NCI-H146 treated with DMSO at 0.1 percent for 48 hours (cell line): ENCODE measurements at regions not wholly inside any gene's neighbourhood (a gene's known extent, or its start where the extent isn't known, plus 50 kb on each side); places are given as distances from the start of the nearest gene placed in this dataset.
"Not testable (repeated sequence)": the region's sequence is repeated elsewhere in the genome, so short reads cannot be mapped to it uniquely, and the experiment has no call there.

Experiments
- DNase-seq: peaks from one replicate; lab custom pipeline; 2025; ENCODE audit not compliant: unreplicated experiment; lab: John Stamatoyannopoulos, UW

DNA sequence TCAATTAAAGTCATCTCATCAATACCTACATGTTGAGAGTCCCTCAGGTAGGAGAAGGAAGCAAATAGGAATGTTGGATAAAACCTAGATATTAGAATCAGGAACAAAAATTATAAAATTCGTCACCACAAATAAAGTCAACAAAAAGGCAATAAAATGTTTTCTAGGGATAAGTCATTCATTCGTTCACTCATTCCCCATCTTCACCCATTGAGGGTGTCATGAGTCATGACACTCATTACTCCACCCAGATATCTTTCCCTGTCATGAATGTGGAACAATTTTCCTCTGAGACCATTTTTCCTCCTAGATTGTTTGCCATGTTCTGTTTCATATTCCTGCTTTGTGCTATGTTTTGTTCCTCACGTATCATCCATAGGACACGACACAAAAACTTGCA lies 50.9 kb upstream of the OLIG3 start:
- no peak for DNase-seq

DNA sequence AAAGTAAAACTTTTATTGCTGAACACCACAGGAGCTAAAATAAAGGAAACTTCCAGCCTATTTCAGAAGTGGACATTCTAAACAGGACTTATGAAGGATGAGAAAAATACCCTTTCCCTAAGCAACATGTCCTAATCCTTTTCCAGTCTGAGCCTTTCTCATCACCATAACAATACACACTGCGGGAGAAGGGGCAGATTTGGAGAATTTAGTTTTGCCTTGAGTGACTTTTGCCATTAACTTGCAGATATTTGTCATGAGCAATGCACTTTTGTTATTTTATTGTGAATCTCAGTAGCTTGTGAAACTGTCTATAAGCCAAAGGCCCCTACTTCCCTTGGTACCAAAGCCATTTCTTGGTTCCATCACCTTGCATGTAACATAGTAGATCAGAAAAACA lies 53.0 kb upstream of the OLIG3 start:
- no peak for DNase-seq

DNA sequence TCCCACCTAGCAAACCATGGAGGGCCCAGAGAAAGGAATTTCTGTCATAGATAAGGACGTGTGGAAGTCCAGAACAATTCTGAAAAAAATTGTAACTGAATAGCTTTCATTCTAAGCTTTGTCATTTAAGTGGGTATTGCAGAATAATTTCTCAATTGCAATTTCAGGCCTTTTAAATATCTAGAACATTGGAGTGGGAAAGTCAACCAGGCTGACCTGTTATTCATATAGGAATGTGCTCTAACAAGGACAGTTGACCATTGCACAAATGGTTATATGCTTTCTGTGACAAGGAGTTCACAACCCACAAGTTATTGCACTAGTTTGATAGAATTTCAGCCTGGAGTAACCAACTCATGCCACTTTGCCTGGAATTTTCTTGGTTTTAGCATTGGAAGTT lies 53.4 kb upstream of the OLIG3 start:
- no peak for DNase-seq

DNA sequence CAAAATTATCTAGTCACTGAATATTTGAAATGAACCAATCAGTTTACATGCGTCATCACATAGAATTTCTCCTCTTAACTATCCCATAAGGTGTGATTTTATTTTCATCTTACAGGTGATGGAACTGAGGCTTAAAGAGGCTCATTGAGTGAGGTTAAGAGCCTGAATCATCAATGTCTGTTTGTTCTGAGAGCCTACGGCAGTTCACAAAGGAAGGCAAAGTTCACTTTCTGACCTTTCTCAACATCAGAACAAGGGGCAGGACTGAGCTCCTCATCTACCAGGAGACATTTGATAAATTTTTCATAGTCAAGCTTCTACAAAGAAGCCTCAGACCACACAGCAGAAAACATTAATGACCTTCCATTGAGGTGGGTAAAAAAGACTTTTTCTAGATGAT lies 54.9 kb upstream of the OLIG3 start:
- no peak for DNase-seq

DNA sequence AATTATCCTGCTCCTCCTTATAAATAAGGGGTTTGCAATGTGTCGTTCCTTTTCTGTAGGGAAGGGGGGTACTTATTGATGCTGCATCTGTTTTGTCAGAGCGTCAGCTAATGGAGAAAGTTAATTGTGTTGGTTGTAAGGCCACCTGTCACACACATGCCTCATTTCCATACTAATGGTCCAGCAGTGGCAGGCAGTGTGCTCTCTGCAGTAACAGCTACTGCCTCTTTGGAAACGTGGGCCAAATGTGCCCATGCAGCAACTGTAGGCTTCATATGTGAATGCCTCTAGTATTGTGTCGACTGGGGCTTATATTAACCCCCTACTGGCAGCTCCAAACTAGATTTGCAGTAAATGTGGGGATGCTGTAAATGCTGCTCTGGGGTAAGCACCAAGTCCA lies 56.3 kb upstream of the OLIG3 start:
- no peak for DNase-seq

DNA sequence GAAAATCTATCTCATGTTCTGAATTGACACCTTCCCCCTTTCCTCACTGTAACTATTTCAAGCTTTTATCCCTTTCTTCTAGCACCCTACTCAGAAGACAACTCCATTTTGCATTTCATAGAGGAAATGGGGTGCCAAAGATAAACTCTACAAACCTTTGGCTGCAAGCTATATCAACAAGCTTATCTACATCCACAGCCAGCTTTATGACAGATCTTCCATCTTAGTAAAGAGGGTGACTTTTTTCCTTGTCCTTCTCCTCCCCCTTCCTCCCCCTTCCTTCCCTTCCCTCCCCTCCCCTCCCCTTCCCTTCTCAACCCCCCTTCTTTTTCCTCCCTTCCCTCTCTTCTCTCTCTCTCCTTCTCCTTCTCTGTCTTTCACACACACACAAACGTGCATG lies 58.0 kb upstream of the OLIG3 start:
- no peak for DNase-seq

DNA sequence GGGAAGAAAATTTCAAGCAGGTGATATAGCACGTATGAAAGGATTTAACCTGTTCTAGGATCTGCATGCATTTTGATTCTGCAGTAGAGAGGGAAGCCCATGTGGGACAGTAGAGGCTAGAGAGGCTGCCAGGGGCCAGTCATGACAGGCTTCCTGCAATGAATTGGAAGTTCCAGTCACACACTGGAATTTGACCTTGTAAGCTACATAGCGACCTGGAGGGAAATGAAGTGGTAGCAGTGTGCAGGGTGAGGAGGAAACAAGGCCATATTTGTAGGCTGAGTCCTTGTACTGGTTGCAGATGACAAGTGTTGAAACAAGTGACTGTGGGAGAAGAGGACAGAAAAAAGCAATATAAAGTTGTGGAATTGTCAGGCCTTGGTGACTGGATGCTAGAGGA lies 58.6 kb upstream of the OLIG3 start:
- no peak for DNase-seq

DNA sequence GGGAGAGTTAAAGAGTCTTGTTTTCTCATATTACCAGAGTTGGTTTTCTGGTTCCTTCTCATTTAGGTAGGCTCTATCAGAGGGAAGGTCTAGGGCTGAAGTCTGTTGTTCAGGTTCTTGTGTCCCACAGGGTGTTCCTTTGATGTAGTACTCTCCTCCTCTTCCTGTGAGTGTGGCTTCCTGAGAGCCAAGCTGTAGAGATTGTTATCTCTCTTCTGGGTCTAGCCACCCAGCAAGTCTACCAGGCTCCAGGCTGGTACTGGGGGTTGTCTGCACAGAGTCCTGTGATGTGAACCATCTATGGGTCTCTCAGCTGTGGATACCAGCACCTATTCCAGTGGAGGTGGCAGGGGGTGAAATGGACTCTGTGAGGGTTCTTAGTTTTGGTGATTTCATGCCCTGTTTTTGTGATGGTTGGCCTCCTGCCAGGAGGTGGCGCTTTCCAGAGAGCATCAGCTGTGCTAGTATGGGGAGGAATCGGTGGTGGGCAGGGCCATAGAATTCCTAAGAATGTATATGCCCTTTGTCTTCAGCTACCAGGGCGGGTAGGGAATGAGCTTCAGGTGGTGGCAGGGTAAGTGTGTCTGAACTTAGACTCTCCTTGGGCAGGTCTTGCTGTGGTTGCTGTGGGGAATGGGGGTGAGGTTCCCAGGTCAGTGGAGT lies 65.5 kb upstream of the OLIG3 start:
- DNase-seq: not testable (repeated sequence)

DNA sequence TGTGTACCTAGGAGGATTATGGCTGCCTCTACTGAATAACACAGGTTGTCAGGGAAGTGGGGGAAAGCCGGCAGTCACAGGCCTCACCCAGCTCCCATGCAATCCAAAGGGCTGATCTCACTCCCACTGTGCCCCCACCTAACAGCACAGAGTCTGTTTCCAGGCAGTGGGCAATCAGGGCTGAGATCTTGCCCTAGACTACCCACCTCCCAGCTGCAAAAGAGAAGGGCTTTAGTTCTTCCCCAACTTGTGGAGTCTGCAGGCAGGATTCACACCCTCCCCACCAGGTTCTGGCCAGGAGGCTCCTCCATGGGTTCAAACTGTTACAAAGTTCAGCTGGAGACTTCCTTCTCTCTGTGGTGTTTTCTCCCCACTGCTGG lies 66.0 kb upstream of the OLIG3 start:
- DNase-seq: no peak

DNA sequence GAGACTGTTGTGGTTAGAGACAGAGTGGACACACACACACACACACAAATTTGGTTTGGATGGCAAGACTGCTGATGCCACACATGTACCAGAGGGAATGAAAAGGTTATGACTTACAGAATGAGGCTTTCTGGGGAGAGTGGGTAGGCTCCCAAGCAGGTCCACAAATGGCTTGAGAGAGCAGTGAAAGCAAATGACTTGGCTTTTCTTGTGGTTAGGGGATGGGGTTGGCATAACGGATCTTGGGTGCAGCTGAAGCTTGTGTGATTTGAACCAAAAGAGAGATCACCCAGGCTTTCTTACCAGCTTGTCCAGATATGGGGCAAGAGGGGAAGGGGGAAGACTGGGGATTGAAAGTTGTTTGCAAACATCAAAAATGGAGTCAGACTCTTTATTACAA lies 73.9 kb upstream of the OLIG3 start:
- no peak for DNase-seq

DNA sequence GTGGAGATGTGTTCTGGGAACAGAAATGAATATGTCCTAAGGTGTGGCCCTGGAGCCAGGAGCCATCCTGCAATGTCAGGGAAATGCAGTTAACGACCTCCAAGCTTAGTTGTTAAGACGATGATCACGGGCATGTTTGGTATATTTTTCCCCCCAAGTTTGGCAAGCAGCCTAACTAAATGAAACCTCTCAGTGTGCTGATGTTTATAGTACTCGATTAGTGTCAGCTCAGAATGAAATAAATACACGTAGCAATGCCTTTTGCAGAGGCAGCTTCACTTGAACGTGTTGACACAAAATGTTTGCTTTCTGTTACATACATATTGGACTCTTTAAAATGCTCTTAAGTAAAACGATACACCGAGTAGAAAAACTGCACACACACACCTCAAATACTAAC lies 76.2 kb upstream of the OLIG3 start:
- DNase-seq: no peak

DNA sequence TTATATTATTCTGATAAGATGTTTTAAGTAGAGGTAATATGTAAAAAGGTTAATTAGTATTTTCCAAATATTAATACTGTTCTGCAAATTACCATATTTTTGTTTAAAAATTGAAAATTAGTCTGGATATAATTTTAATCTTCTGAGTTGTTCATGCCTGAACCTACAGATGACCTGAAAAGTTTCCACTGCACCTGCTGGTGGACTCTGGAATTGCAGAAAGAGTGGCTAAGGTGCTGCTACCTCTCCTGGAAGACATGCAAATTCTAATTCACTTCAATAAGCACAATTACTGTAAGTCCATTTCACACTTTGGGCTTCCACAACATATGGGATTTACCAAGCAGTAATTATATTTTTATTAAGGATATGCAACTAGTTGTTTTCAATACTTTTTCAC lies 77.7 kb upstream of the OLIG3 start:
- no peak for DNase-seq

DNA sequence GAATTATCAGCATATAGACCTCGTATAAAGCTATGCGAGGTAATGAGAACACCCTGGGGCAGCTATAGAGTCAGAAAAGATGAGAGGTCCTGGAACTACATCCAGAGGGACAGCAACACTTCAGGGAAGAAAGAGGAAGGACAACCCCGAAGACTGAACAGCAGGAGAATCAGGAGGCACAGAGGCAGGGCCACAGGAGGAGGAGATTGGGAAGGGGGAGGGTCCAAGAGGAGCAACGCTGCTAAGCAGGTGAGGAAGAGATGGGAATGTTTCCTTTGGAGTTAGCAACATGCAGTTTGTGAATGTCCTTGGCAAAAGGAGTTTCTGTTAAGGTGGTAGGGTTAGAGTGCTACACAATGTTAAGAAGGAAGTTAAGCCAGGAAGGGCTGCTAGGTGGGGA lies 79.5 kb upstream of the OLIG3 start:
- no peak for DNase-seq

DNA sequence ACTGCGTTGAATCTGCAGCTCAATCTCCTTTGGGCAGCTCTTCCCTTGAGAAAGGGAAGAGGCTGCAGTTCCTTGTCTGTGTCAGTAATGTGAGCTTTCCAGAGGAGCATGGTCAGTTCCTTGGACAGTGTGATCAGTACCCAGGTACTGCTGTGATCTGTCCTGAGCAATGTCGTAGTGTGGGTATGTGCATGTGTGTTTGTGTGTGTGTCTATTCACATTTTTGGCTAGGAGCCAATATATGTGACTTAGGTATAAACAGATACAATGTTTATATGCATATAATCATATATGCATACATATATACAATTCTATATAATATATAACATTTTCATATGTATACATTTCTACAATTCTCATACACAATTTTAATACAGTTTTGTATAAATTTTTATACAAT lies 85.4 kb upstream of the OLIG3 start:
- no peak for DNase-seq

DNA sequence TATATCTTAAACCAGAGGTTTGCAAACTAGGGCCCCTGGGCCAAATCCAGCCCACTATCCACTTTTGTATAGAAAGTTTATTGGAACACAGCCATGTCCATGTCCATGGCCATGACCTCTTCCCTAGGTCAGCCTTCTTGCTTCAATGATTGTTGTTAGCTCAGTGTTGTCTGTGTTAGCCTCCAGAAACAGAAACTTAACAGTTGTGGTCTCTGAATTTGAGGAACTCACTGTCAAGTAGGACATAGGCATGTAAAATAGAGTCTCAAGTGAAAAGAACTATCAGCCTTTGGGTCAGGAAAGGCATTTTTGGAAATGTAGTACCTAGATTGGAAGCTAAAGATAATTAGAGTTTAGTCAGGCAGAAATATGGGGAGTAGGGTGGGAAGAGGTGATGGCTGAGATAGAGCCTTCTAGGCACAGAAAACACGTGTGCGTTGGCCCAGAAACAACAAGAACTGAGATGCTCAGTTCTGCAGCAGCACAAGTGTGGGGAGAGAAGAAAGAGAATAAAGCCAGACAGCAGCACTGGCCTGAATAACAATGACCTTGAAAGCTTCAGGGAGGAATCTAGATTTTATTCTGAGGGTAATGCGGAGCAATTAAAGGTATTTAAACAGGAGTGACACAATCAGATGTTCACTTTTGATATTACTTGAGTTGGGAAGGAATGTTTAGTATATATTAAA lies 87.0 kb upstream of the OLIG3 start:
- DNase-seq: no peak

DNA sequence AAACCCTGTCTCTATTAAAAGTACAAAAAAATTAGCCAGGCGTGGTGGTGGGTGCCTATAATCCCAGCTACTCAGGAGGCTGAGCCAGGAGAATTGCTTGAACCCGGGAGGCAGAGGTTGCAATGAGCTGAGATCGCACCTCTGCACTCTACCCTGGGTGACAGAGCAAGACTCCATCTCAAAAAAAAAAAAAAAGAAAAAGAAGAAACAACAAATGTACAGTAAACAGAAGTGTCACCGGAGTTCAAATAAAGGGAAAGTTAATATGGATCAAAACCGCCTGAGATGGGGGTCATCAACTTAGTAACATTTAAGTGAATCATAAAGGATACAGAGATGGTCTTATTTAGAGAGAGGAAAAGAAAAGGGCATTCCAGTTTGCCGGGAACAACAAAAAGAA lies 89.3 kb upstream of the OLIG3 start:
- not testable (repeated sequence) for DNase-seq

DNA sequence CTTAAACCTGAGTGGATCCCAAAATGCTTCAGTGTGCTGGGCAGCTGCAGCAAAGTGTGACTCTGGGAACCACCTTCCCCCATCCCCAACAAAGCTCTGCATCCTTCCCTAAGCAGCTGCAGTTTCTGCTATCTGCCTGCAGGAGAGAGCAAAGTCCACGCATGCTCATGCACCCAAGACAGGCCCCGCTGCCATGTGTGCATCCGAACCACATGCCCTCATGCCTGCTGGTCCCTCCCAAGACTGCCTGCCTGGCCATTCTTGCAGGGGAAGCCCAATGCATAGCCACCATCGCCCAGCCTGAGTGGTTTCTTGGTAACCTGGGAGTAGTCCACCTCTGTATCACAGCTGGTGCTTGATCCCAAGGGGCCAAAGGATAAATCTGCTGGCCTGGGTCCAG lies 94.3 kb upstream of the OLIG3 start:
- DNase-seq: no peak

DNA sequence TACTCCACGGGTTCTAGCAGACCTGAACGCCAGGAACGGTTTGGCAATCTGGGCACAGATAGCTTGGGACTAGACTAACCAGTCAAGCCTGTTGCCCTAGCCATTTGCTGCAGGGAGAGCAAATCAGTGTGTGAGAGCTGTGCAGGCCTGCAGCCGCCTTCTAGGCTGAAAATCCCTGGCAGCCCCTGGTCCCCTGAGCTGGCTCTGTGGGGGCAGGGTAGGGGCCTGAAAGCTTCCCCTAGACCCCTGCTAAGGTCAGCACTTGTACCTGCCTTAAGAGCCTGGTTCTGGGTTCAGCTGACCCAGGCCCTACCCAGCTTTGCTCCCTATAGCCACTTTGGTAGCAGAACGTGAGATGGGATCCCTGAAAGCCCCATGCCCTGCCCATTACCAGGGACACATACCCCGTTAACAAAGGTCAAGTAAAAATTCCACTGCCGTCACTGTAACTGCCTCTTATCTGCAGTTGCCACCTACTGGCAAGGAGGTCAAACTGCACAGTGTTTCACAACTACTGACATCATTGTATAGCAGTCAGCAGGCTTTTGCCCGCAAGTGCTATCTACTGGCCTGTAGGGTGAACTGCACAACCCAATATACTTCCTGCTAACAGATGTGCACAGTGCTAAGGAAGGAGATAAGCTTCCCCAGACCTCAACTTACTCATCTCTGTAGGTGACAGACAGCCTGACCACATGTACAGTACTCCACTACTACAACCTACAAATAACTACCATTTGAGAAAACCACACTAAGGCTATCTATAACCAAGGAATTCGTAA lies 95.1 kb upstream of the OLIG3 start:
- DNase-seq: no peak

DNA sequence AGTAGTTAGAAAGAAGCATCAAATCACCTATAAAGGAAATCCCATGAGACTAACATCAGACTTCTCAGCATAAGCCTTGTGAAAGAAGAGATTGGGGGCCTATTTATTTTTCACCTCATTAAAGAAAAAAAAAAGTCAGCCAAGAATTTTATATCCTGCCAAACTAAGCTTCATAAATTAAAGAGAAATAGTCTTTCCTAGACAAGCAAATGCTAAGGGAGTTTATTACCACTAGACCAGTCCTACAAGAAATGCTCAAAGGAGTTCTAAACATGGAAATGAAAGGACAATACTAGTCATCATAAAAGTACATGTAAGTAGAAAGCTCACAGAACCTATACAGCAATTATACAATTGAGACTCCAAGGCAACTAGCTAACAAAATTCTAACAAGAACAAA lies 96.5 kb upstream of the OLIG3 start:
- no peak for DNase-seq

DNA sequence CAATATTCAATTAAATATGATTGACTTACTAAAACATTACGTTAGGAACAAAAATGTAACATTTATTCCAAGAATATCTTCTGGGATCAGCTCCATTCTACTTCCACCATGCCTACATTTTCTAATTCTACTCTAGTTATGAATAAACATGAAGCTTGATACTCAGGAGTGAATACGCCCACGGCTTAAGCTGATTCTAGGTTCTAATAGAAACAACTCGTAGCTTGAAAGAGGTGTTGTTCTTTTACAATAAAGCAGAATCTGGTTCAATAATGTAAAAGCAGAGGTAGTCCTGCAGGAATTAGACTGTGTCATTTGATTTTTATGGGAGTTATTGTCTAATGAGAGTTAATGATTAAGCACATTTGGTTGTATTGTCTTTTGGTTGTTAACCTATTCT lies 107.3 kb upstream of the OLIG3 start:
- DNase-seq: no peak

DNA sequence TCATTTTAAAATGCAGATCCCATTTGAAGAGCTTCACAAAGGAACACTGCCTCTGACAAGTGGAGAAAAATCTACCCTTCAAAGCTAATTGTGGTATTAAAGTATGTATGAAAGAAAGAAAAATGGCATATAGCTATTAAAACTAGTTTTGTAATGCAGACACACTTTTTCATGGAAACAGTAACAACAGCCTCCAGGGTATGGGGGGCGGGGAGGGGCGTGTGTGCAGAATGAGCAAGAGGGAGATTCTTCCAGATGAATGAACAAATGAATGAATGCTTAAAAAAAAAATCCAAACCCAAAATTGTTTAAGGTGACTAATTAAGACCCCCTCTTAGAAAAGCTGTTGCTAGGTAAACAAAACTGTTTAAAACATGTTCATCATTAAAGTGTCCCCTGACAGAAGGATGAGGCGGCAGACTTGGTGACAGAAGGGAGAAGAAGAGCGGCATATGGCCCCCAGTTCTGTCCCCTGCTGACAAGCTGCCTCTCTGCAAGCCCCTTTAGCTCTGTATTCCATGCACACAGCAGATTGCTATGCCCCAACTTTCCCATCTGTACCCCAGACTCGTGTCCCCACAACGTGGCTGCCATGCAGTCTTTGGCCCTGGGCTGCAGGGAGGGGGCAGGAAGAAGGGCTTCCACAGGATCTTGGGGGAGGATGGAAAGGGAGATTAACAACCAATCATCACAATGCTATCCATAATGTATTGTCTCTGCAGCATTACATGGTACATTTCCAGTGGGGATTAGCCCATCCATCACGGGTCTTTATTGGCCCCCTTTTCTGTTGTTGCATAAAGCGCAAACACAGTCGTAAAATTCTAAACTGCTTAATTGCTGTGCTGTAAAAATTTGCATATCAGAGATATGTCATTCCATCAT lies 108.4 kb upstream of the OLIG3 start:
- no peak for DNase-seq
